ENCODE measurements at regions not wholly inside any gene's neighbourhood (a gene's known extent, or its start where the extent isn't known, plus 50 kb on each side); places are given as distances from the start of the nearest gene placed in this dataset.
"Not testable (repeated sequence)": the region's sequence is repeated elsewhere in the genome, so short reads cannot be mapped to it uniquely, and the experiment has no call there.

- Histone ChIP-seq H3K4me1 (peaks cover 15% of the 10 kb centered on the region), H3K36me3 (replicated peaks) (no peaks in the 10 kb centered on the region), H3K27me3 (ENCODE audit: low read depth) (no peaks in the 10 kb centered on the region), H3K9me3 (peaks cover 6% of the 10 kb centered on the region), H3K4me3 (no peak overlapping the region)
- no peak for DNase-seq (ENCODE audit: low spot score in 2 of 2)
- in situ Hi-C loops (cut with MboI; ENCODE audit: low sequenced_read_pairs): no loop called here
These were observed 64.8 kb downstream of the FAM50B start for GRCh38 chr6:3913958-3914337.

- peaks cover 15% of the 10 kb centered on the region for H3K4me1 ChIP-seq
- no peaks in the 10 kb centered on the region for H3K36me3 ChIP-seq (replicated peaks)
- no peak for DNase-seq (ENCODE audit: low spot score in 2 of 2)
- no peak overlapping the region for H3K4me3 ChIP-seq
- peaks cover 6% of the 10 kb centered on the region for H3K9me3 ChIP-seq
- H3K27me3 ChIP-seq (ENCODE audit: low read depth): no peaks in the 10 kb centered on the region
- in situ Hi-C loops (cut with MboI; ENCODE audit: low sequenced_read_pairs): no loop called here
These were observed 66.1 kb downstream of the FAM50B start for GRCh38 chr6:3915076-3915791.

GRCh38 chr6:3916211-3916610, 67.0 kb downstream of the FAM50B start:
- H3K9me3 ChIP-seq: peaks cover 6% of the 10 kb centered on the region
- in situ Hi-C loops (cut with MboI; ENCODE audit: low sequenced_read_pairs): no loop called here

GRCh38 chr6:3916749-3917148, 67.6 kb downstream of the FAM50B start:
- H3K9me3 ChIP-seq; H3K27me3 ChIP-seq (ENCODE audit: low read depth); in situ Hi-C loops (cut with MboI; ENCODE audit: low sequenced_read_pairs); H3K36me3 ChIP-seq (replicated peaks); DNase-seq (ENCODE audit: low spot score in 2 of 2); H3K4me3 ChIP-seq: not testable (repeated sequence)
- H3K4me1 ChIP-seq: peaks cover 15% of the 10 kb centered on the region

More at GRCh38 chr6:3916211-3916610, 67.0 kb downstream of the FAM50B start:
- Histone ChIP-seq H3K27me3 (ENCODE audit: low read depth) (no peaks in the 10 kb centered on the region), H3K4me3 (no peak overlapping the region), H3K36me3 (replicated peaks) (no peaks in the 10 kb centered on the region), H3K4me1 (peaks cover 15% of the 10 kb centered on the region)
- DNase-seq (ENCODE audit: low spot score in 2 of 2): no peak

GRCh38 chr6:3918469-3918868, 69.3 kb downstream of the FAM50B start:
- in situ Hi-C loops (cut with MboI; ENCODE audit: low sequenced_read_pairs): no loop called here
- DNase-seq (ENCODE audit: low spot score in 2 of 2): no peak
- Histone ChIP-seq H3K36me3 (replicated peaks) (no peaks in the 10 kb centered on the region), H3K9me3 (peaks cover 6% of the 10 kb centered on the region), H3K4me3 (no peak overlapping the region), H3K27me3 (ENCODE audit: low read depth) (no peaks in the 10 kb centered on the region), H3K4me1 (peaks cover 7% of the 10 kb centered on the region)

- Histone ChIP-seq H3K4me1 (peaks cover 3% of the 10 kb centered on the region; the same call in 1 of the 2 replicates), H3K4me3 (no peak overlapping the region), H3K27me3 (ENCODE audit: low read depth) (no peaks in the 10 kb centered on the region), H3K9me3 (peaks cover 6% of the 10 kb centered on the region), H3K36me3 (replicated peaks) (no peaks in the 10 kb centered on the region)
- DNase-seq (ENCODE audit: low spot score in 2 of 2): no peak
- in situ Hi-C loops (cut with MboI; ENCODE audit: low sequenced_read_pairs): no loop called here
These were observed 70.0 kb downstream of the FAM50B start for GRCh38 chr6:3919130-3919628.

- Histone ChIP-seq H3K4me3 (no peak overlapping the region), H3K36me3 (replicated peaks) (no peaks in the 10 kb centered on the region), H3K4me1 (no peaks in the 10 kb centered on the region), H3K9me3 (peaks cover 6% of the 10 kb centered on the region), H3K27me3 (ENCODE audit: low read depth) (no peaks in the 10 kb centered on the region)
- no peak for DNase-seq (ENCODE audit: low spot score in 2 of 2)
- in situ Hi-C loops (cut with MboI; ENCODE audit: low sequenced_read_pairs): no loop called here
These were observed 70.7 kb downstream of the FAM50B start for GRCh38 chr6:3919849-3920248.

GRCh38 chr6:3920321-3920720, 71.1 kb downstream of the FAM50B start:
- in situ Hi-C loops (cut with MboI; ENCODE audit: low sequenced_read_pairs): no loop called here

GRCh38 chr6:3921663-3922062, 72.5 kb downstream of the FAM50B start:
- Histone ChIP-seq H3K4me3 (no peak overlapping the region), H3K9me3 (peaks cover 6% of the 10 kb centered on the region), H3K4me1 (no peaks in the 10 kb centered on the region), H3K27me3 (ENCODE audit: low read depth) (no peaks in the 10 kb centered on the region), H3K36me3 (replicated peaks) (no peaks in the 10 kb centered on the region)
- in situ Hi-C loops (cut with MboI; ENCODE audit: low sequenced_read_pairs): no loop called here
- DNase-seq (ENCODE audit: low spot score in 2 of 2): no peak

More at GRCh38 chr6:3920321-3920720, 71.1 kb downstream of the FAM50B start:
- no peaks in the 10 kb centered on the region for H3K27me3 ChIP-seq (ENCODE audit: low read depth)
- no peak for DNase-seq (ENCODE audit: low spot score in 2 of 2)
- H3K4me3 ChIP-seq: no peak overlapping the region
- H3K36me3 ChIP-seq (replicated peaks): no peaks in the 10 kb centered on the region
- H3K9me3 ChIP-seq: peaks cover 6% of the 10 kb centered on the region
- H3K4me1 ChIP-seq: no peaks in the 10 kb centered on the region

GRCh38 chr6:3922619-3923018, 73.4 kb downstream of the FAM50B start:
- H3K9me3 ChIP-seq; in situ Hi-C loops (cut with MboI; ENCODE audit: low sequenced_read_pairs); H3K27me3 ChIP-seq (ENCODE audit: low read depth); H3K4me1 ChIP-seq; DNase-seq (ENCODE audit: low spot score in 2 of 2); H3K4me3 ChIP-seq; H3K36me3 ChIP-seq (replicated peaks): not testable (repeated sequence)

GRCh38 chr6:3925223-3926149, 76.3 kb downstream of the FAM50B start:
- H3K36me3 ChIP-seq (replicated peaks); in situ Hi-C loops (cut with MboI; ENCODE audit: low sequenced_read_pairs); H3K27me3 ChIP-seq (ENCODE audit: low read depth); DNase-seq (ENCODE audit: low spot score in 2 of 2); H3K9me3 ChIP-seq; H3K4me3 ChIP-seq; H3K4me1 ChIP-seq: not testable (repeated sequence)

- H3K36me3 ChIP-seq (replicated peaks): no peaks in the 10 kb centered on the region
- H3K4me1 ChIP-seq: no peaks in the 10 kb centered on the region
- in situ Hi-C loops (cut with MboI; ENCODE audit: low sequenced_read_pairs): no loop called here
- DNase-seq (ENCODE audit: low spot score in 2 of 2): no peak
- no peaks in the 10 kb centered on the region for H3K27me3 ChIP-seq (ENCODE audit: low read depth)
- no peak overlapping the region for H3K4me3 ChIP-seq
- no peaks in the 10 kb centered on the region for H3K9me3 ChIP-seq
These were observed 76.9 kb downstream of the FAM50B start for GRCh38 chr6:3926150-3926482.

- H3K9me3 ChIP-seq: no peaks in the 10 kb centered on the region
- in situ Hi-C loops (cut with MboI; ENCODE audit: low sequenced_read_pairs): no loop called here
- H3K4me3 ChIP-seq: no peak overlapping the region
- no peaks in the 10 kb centered on the region for H3K36me3 ChIP-seq (replicated peaks)
- no peaks in the 10 kb centered on the region for H3K27me3 ChIP-seq (ENCODE audit: low read depth)
- H3K4me1 ChIP-seq: no peaks in the 10 kb centered on the region
- DNase-seq (ENCODE audit: low spot score in 2 of 2): no peak
These were observed 78.9 kb downstream of the FAM50B start for GRCh38 chr6:3928111-3928510.

- no peak for DNase-seq (ENCODE audit: low spot score in 2 of 2)
- H3K36me3 ChIP-seq (replicated peaks): no peaks in the 10 kb centered on the region
- H3K4me1 ChIP-seq: no peaks in the 10 kb centered on the region
- no peaks in the 10 kb centered on the region for H3K9me3 ChIP-seq
- no peaks in the 10 kb centered on the region for H3K27me3 ChIP-seq (ENCODE audit: low read depth)
- H3K4me3 ChIP-seq: no peak overlapping the region
- in situ Hi-C loops (cut with MboI; ENCODE audit: low sequenced_read_pairs): no loop called here
These were observed 80.2 kb downstream of the FAM50B start for GRCh38 chr6:3929281-3929798.
